PC-3 (cell line): ENCODE measurements at regions not wholly inside any gene's neighbourhood (a gene's known extent, or its start where the extent isn't known, plus 50 kb on each side); places are given as distances from the start of the nearest gene placed in this dataset.
A peak's percentile ranks its signal among the peaks of the same experiment; 100 is the strongest.

ENCODE experiments used
- ATAC-seq: fragments of 200-7000 bp; cut with Tn5 transposase; 2 replicates; pipeline ENCODE4 v1.9.1; 2020; ENCODE audit warnings: mild to moderate bottlenecking, moderate library complexity
- BruUV-seq: library from RNA; stranded (reverse); fragments of 400-500 nt; replicated peaks from 2 replicates; lab custom pipeline; 2021; lab: Mats Ljungman, UMichigan
- CTCF ChIA-PET: fragments of 300-600 bp; sonication (Branson Sonifier 250); formaldehyde crosslinking; loops from one replicate; lab custom pipeline; 2022; ENCODE audit warnings: antibody characterized with exemption; lab: Charles Lee
- POLR2A ChIA-PET: fragments of 300-600 bp; sonication (Branson Sonifier 250); formaldehyde crosslinking; loops from one replicate; lab custom pipeline; 2022; ENCODE audit warnings: antibody characterized with exemption; ENCODE audit not compliant: unreplicated experiment; lab: Charles Lee
- DNase-seq: peaks from one replicate; pipeline ENCODE4 v3.0.0-alpha.2; 2015
- H2AFZ ChIP-seq: fragments of 300-600 bp; sonication (generic); 2 replicates; pipeline ENCODE4 v1.6.0; 2016; ENCODE audit warnings: antibody characterized with exemption, low read length
- H3F3A ChIP-seq: fragments of 300-600 bp; sonication (generic); one replicate; pipeline ENCODE4 v1.6.0; 2017; ENCODE audit warnings: antibody characterized with exemption, low read length, control low read depth, mild to moderate bottlenecking; ENCODE audit not compliant: unreplicated experiment
- H3K27ac ChIP-seq: fragments of 300-600 bp; sonication (generic); 2 replicates; pipeline ENCODE4 v1.5.1; 2016; ENCODE audit warnings: mild to moderate bottlenecking, low read length
- H3K27me3 ChIP-seq: fragments of 300-600 bp; sonication (generic); 2 replicates; pipeline ENCODE4 v1.6.1; 2016; ENCODE audit warnings: low read length, mixed read lengths
- H3K36me3 ChIP-seq: fragments of 300-600 bp; sonication (generic); 2 replicates; pipeline ENCODE4 v1.6.1; 2016; ENCODE audit warnings: low read depth, mixed run types, low read length, mixed read lengths
- H3K4me1 ChIP-seq: fragments of 300-600 bp; sonication (generic); 2 replicates; pipeline ENCODE4 v1.5.1; 2016; ENCODE audit warnings: low read length; ENCODE audit not compliant: insufficient read depth
- H3K4me2 ChIP-seq: fragments of 300-600 bp; sonication (generic); 2 replicates; pipeline ENCODE4 v1.6.0; 2016; ENCODE audit warnings: low read length
- H3K4me3 ChIP-seq: fragments of 300-600 bp; sonication (generic); 2 replicates; pipeline ENCODE4 v1.5.1; 2016; ENCODE audit warnings: mild to moderate bottlenecking, low read length, mixed read lengths
- H3K79me2 ChIP-seq: fragments of 300-600 bp; sonication (generic); 2 replicates; pipeline ENCODE4 v1.6.1; 2017; ENCODE audit warnings: low read length, mixed read lengths
- H3K9ac ChIP-seq: fragments of 300-600 bp; sonication (generic); 2 replicates; pipeline ENCODE4 v1.6.0; 2016; ENCODE audit warnings: mild to moderate bottlenecking, low read length
- H3K9me2 ChIP-seq: fragments of 300-600 bp; sonication (generic); replicated peaks from 2 replicates; pipeline ENCODE4 v1.6.1; 2016; ENCODE audit warnings: mixed run types, low read length, mixed read lengths
- H3K9me3 ChIP-seq: fragments of 300-600 bp; sonication (generic); 2 replicates; pipeline ENCODE4 v1.6.1; 2016; ENCODE audit warnings: low read length, mixed read lengths
- H4K20me1 ChIP-seq: fragments of 300-600 bp; sonication (generic); 2 replicates; pipeline ENCODE4 v1.6.1; 2016; ENCODE audit warnings: low read length, mixed read lengths
- CTCF ChIP-seq: fragments of 300-600 bp; sonication (generic); conservative IDR thresholded peaks from 2 replicates; pipeline ENCODE4 v1.5.1; 2017; ENCODE audit warnings: antibody characterized with exemption, low read depth, mild to moderate bottlenecking, low read length
- EZH2 ChIP-seq: fragments of 300-600 bp; sonication (generic); IDR thresholded peaks from one replicate; pipeline ENCODE4 v1.6.1; 2017; ENCODE audit warnings: antibody characterized with exemption, mild to moderate bottlenecking, low read length; ENCODE audit not compliant: unreplicated experiment
- EZH2phosphoT487 ChIP-seq: fragments of 300-600 bp; sonication (generic); IDR thresholded peaks from 2 replicates; pipeline ENCODE4 v1.6.1; 2018; ENCODE audit warnings: mild to moderate bottlenecking, antibody characterized with exemption, low read length, borderline replicate concordance
- intact Hi-C: fragments of 100-400 bp; cut with micrococcal nuclease; formaldehyde crosslinking; loops from 2 replicates; pipeline ENCODE4 v1.9.0; 2023

DNA sequence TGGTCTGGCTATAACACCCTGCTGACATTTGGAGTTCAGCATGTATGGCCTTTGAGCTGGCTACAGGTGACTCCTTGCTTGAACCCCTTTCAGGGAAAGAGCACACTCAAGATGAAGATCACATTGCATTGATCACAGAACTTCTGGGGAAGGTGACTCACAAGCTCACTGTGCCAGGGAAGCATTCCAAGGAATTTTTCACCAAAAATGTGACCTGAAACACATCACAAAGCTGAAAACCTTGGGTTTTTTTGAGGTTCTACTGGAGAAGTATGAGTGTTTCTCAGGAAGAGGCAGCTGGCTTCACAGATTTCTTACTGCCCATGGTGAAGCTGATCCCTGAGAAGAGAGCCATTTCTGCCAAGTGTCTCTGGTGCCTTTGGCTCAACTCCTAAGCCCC lies 879.0 kb downstream of the CBLN2 start:
- H3K4me1 ChIP-seq: peaks cover 4% of the 10 kb centered on the region; the same call in 1 of the 2 replicates
- H3F3A ChIP-seq: no peaks in the 10 kb centered on the region
- no peak for TF ChIP-seq EZH2phosphoT487
- no peak for TF ChIP-seq CTCF
- no peak for TF ChIP-seq EZH2
- H3K36me3 ChIP-seq: no peaks in the 10 kb centered on the region
- no peaks in the 10 kb centered on the region for H4K20me1 ChIP-seq
- BruUV-seq: no TSS peak
- no peak overlapping the region for H2AFZ ChIP-seq
- intact Hi-C loops: no loop called here
- H3K4me2 ChIP-seq: no peak overlapping the region
- DNase-seq (peak; percentile 43), ATAC-seq (peak; percentile 53)
- ChIA-PET CTCF (no interaction called here), POLR2A (no interaction called here)
- no peaks in the 10 kb centered on the region for H3K9me3 ChIP-seq
- no peaks in the 10 kb centered on the region for H3K79me2 ChIP-seq
- H3K4me3 ChIP-seq: no peak overlapping the region
- H3K9me2 ChIP-seq: no peaks in the 10 kb centered on the region
- H3K27me3 ChIP-seq: no peaks in the 10 kb centered on the region
- no peak overlapping the region for H3K9ac ChIP-seq
- no peak overlapping the region for H3K27ac ChIP-seq

DNA sequence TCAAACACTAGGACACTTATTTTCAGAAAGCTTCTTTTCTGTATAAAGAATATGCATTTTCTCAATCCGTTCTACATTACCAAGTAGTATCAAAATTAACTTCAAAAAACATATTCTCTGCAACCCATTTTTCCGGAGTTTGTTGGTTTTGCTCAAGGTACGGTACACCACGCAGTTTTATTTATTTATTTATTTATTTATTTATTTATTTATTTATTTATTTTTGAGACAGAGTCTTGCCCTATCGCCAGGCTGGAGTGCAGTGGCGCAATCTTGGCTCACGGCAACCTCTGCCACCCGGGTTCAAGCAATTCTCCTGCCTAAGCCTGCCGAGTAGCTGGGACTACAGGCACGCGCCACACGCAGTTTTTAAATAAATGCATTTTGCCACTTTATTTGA lies 900.3 kb downstream of the CBLN2 start:
- H3K9me3 ChIP-seq: no peaks in the 10 kb centered on the region
- ChIA-PET CTCF (no interaction called here), POLR2A (no interaction called here)
- TF ChIP-seq EZH2 (no peak), CTCF (no peak), EZH2phosphoT487 (no peak)
- no peaks in the 10 kb centered on the region for H3K27me3 ChIP-seq
- no peaks in the 10 kb centered on the region for H3K9me2 ChIP-seq
- intact Hi-C loops: no loop called here
- ATAC-seq (no peak), DNase-seq (no peak)
- no peaks in the 10 kb centered on the region for H3K79me2 ChIP-seq
- H3K4me1 ChIP-seq: no peaks in the 10 kb centered on the region
- no peak overlapping the region for H3K27ac ChIP-seq
- no peaks in the 10 kb centered on the region for H3F3A ChIP-seq
- H3K9ac ChIP-seq: no peak overlapping the region
- no TSS peak for BruUV-seq
- H2AFZ ChIP-seq: no peak overlapping the region
- no peaks in the 10 kb centered on the region for H3K36me3 ChIP-seq
- no peaks in the 10 kb centered on the region for H4K20me1 ChIP-seq
- no peak overlapping the region for H3K4me2 ChIP-seq
- no peak overlapping the region for H3K4me3 ChIP-seq

DNA sequence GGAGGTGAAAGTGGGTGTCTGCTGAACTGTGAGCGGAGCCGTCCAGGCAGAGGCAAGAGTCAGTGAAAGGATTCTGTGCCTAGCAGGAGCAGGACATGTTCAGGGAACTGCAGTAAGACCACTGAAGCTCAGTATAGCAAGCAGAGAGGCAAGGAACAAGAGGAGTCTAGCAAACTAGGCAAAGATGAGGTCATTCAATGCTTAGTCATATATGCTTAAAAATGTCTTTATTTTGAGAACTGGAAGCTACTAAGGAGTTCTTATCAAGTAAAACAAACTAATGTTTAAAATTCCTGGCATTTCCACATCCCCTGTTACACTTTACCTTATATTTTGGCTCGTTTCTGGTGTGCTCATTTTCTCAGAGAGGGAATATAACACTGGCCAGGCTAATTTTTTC lies 913.4 kb downstream of the CBLN2 start:
- no TSS peak for BruUV-seq

More for the DNA sequence above, 913.4 kb downstream of the CBLN2 start:
- Histone ChIP-seq H3K4me1 (no peaks in the 10 kb centered on the region; the same call in 1 of the 2 replicates), H3K36me3 (no peaks in the 10 kb centered on the region), H3F3A (no peaks in the 10 kb centered on the region), H3K27ac (no peak overlapping the region), H3K9me3 (no peaks in the 10 kb centered on the region), H3K79me2 (no peaks in the 10 kb centered on the region), H4K20me1 (no peaks in the 10 kb centered on the region), H3K9ac (no peak overlapping the region), H2AFZ (0 out of 2 replicates have a peak overlapping the region, but pooled peaks have one; percentile 18), H3K9me2 (no peaks in the 10 kb centered on the region), H3K27me3 (no peaks in the 10 kb centered on the region), H3K4me3 (no peak overlapping the region), H3K4me2 (no peak overlapping the region)
- DNase-seq: peak; percentile 6
- ATAC-seq: peak; percentile 54
- TF ChIP-seq CTCF (no peak), EZH2 (no peak), EZH2phosphoT487 (no peak)
- intact Hi-C loops: no loop called here
- CTCF ChIA-PET: no interaction called here
- POLR2A ChIA-PET: no interaction called here
